ENCODE measurements at regions not wholly inside any gene's neighbourhood (a gene's known extent, or its start where the extent isn't known, plus 50 kb on each side); places are given as distances from the start of the nearest gene placed in this dataset.

DNA sequence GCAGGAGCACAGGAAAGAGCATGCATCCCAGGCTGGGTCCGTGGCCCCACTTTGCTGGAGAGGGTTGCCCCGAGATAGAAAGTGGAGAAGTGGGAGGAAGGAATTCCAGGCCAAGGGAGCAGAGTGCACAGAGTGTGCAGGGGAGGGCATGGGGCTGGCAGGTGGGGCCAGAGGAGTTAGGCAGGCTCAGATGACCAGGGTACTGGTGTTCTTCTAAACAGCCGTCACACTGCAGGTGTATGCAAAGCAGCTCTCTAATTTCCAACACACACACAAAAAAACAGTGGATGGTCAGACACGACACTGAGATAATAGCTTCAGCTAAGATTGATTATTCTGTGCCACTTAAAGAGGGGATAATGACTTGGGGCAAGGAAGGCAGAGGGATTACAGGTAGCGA lies 212.2 kb downstream of the MTRR start:
- TF ChIP-seq EZH2 (IDR thresholded peaks at IDR 0.05; ENCODE audit: low read length, missing control alignments) (no peak), CTCF (conservative IDR thresholded peaks at IDR 0.05 in 1 of 2, IDR thresholded peaks at IDR 0.05 in 1 of 2; ENCODE audit: low read depth in 1 of 2, low read length in 2 of 2) (no peak)

Measured in fibroblast of lung (primary cell).